ENCODE measurements at regions not wholly inside any gene's neighbourhood (a gene's known extent, or its start where the extent isn't known, plus 50 kb on each side); places are given as distances from the start of the nearest gene placed in this dataset.
"Not testable (repeated sequence)": the region's sequence is repeated elsewhere in the genome, so short reads cannot be mapped to it uniquely, and the experiment has no call there.

GRCh38 chr20:56911946-56912345 is 282.8 kb downstream of the TFAP2C start:
- no peak for FAIRE-seq
- DNase-seq (ENCODE audit: insufficient read length, low spot score) = no peak

- FAIRE-seq (no peak), DNase-seq (ENCODE audit: insufficient read length, low spot score) (no peak)
Observed at GRCh38 chr20:56914532-56914931, 285.4 kb downstream of the TFAP2C start.

- DNase-seq (ENCODE audit: insufficient read length, low spot score) = no peak
- FAIRE-seq = peak; percentile 64
Observed at GRCh38 chr20:56916345-56916622, 287.2 kb downstream of the TFAP2C start.

- not testable (repeated sequence) for DNase-seq (ENCODE audit: insufficient read length, low spot score)
- FAIRE-seq = peak; percentile 28
Observed at GRCh38 chr20:56920041-56920440, 290.9 kb downstream of the TFAP2C start.

GRCh38 chr20:56922497-56922896 is 293.4 kb downstream of the TFAP2C start:
- FAIRE-seq = peak; percentile 74
- no peak for DNase-seq (ENCODE audit: insufficient read length, low spot score)

- DNase-seq (ENCODE audit: insufficient read length, low spot score) (no peak), FAIRE-seq (no peak)
Observed at GRCh38 chr20:56924292-56925081, 295.4 kb downstream of the TFAP2C start.

- DNase-seq (ENCODE audit: insufficient read length, low spot score) (no peak), FAIRE-seq (peak; percentile 91)
Observed at GRCh38 chr20:56925082-56925830, 296.1 kb downstream of the TFAP2C start.

- no peak for FAIRE-seq
Observed at GRCh38 chr20:56925831-56926170, 296.7 kb downstream of the TFAP2C start.

GRCh38 chr20:56926501-56926900 is 297.4 kb downstream of the TFAP2C start:
- FAIRE-seq = peak; percentile 76
- no peak for DNase-seq (ENCODE audit: insufficient read length, low spot score)

More at GRCh38 chr20:56925831-56926170, 296.7 kb downstream of the TFAP2C start:
- peak; percentile 43 for DNase-seq (ENCODE audit: insufficient read length, low spot score)

GRCh38 chr20:56927127-56927526 is 298.0 kb downstream of the TFAP2C start:
- FAIRE-seq = peak; percentile 95

GRCh38 chr20:56928007-56928406 is 298.9 kb downstream of the TFAP2C start:
- FAIRE-seq (no peak), DNase-seq (ENCODE audit: insufficient read length, low spot score) (no peak)

More at GRCh38 chr20:56927127-56927526, 298.0 kb downstream of the TFAP2C start:
- no peak for DNase-seq (ENCODE audit: insufficient read length, low spot score)

GRCh38 chr20:56929606-56930005 is 300.5 kb downstream of the TFAP2C start:
- FAIRE-seq (peak; percentile 51), DNase-seq (ENCODE audit: insufficient read length, low spot score) (no peak)

- peak; percentile 40 for FAIRE-seq
- DNase-seq (ENCODE audit: insufficient read length, low spot score) = no peak
Observed at GRCh38 chr20:56930876-56931275, 301.8 kb downstream of the TFAP2C start.

GRCh38 chr20:56932575-56933330 is 303.6 kb downstream of the TFAP2C start:
- DNase-seq (ENCODE audit: insufficient read length, low spot score) (no peak), FAIRE-seq (no peak)

- FAIRE-seq (no peak), DNase-seq (ENCODE audit: insufficient read length, low spot score) (no peak)
Observed at GRCh38 chr20:56933331-56933698, 304.2 kb downstream of the TFAP2C start.

GRCh38 chr20:56934888-56935287 is 305.8 kb downstream of the TFAP2C start:
- FAIRE-seq (no peak), DNase-seq (ENCODE audit: insufficient read length, low spot score) (no peak)

- DNase-seq (ENCODE audit: insufficient read length, low spot score) (no peak), FAIRE-seq (no peak)
Observed at GRCh38 chr20:56940466-56940865, 311.4 kb downstream of the TFAP2C start.

GRCh38 chr20:56941101-56941686 is 312.1 kb downstream of the TFAP2C start:
- FAIRE-seq (no peak), DNase-seq (ENCODE audit: insufficient read length, low spot score) (no peak)

- DNase-seq (ENCODE audit: insufficient read length, low spot score) = no peak
- peak; percentile 91 for FAIRE-seq
Observed at GRCh38 chr20:56943946-56944945, 315.1 kb downstream of the TFAP2C start.

GRCh38 chr20:56945057-56945456 is 316.0 kb downstream of the TFAP2C start:
- FAIRE-seq (peak; percentile 88), DNase-seq (ENCODE audit: insufficient read length, low spot score) (peak; percentile 54)

Data from HTR-8/SVneo (cell line).